ENCODE measurements at regions not wholly inside any gene's neighbourhood (a gene's known extent, or its start where the extent isn't known, plus 50 kb on each side); places are given as distances from the start of the nearest gene placed in this dataset.
"Not testable (repeated sequence)": the region's sequence is repeated elsewhere in the genome, so short reads cannot be mapped to it uniquely, and the experiment has no call there.

DNA sequence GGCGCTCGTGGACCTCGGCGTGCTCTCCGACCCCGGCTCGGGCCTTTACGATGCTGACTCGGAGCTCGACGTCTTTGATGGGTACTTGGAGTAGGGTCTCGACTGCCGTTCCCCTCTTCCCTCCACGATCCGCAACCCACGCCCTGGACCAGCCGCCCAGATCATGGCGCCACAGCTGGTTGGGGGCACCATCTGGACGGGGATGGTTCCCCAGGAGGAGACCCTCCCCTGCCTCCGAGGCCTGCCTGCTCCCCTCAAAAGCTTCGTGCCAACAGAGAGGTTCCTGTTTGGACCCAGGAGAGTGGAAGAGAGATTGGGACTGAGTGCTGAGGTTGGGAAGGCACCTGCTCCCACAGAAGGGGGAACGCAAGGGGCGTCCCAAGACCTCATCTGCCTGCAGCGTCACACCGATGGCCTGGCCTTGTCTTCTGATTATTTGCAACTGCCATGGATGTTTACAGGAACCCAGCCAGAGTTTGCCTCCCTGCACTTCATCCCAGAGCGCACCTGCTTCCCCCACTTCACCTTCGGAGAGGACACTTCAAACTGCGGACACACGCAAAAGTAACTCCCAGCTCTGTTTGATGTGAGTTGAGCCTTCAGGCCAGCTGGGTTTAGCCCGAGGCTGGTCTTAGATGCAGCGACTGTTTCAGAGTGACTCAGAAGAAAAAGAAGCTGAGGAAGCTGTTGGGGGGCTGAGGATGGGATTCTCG, 71.2 kb upstream of the NIPA1 start:
- not testable (repeated sequence) for TF ChIP-seq SPI1 (IDR thresholded peaks at IDR 0.05; ENCODE audit: low read depth, low read length); POLR2A (IDR thresholded peaks at IDR 0.05; ENCODE audit: low read depth, low read length); POLR2AphosphoS5 (IDR thresholded peaks at IDR 0.05; ENCODE audit: low read depth, low read length); TAF1 (IDR thresholded peaks at IDR 0.05; ENCODE audit: low read depth, low read length); PAX5 (IDR thresholded peaks at IDR 0.05; ENCODE audit: insufficient read depth, low read length, severe bottlenecking); POU2F2 (IDR thresholded peaks at IDR 0.05; ENCODE audit: low read depth, low read length)

Measured in GM12891 (cell line).